GM21786 (cell line): ENCODE measurements at regions not wholly inside any gene's neighbourhood (a gene's known extent, or its start where the extent isn't known, plus 50 kb on each side); places are given as distances from the start of the nearest gene placed in this dataset.
"Not testable (repeated sequence)": the region's sequence is repeated elsewhere in the genome, so short reads cannot be mapped to it uniquely, and the experiment has no call there.

ENCODE experiments used
- ATAC-seq: cut with Tn5 transposase; IDR thresholded peaks from one replicate; pipeline ENCODE4 v1.9.1; 2021; ENCODE audit not compliant: unreplicated experiment

DNA sequence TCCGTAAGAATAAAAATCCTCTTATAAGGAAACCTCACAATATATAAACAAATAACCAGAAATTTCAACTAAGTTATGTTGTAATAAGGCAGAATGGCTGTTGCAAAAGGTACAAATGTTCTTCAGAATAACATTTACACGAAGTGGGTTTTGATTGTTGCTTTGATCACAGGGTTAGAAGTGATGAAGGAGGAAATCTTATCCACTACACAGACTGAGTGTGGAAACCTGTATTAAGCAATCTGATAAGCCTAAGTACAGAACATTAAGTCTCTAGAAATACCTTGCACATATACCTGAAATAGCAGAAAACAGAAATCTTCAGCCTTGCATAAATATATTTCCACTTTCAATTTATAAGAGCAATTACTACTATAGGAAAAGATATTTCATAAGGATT is 251.9 kb downstream of the ETV1 start:
- no peak for ATAC-seq

- ATAC-seq: no peak
These were observed 247.3 kb downstream of the ETV1 start for GRCh38 chr7:13742126-13742525.

DNA sequence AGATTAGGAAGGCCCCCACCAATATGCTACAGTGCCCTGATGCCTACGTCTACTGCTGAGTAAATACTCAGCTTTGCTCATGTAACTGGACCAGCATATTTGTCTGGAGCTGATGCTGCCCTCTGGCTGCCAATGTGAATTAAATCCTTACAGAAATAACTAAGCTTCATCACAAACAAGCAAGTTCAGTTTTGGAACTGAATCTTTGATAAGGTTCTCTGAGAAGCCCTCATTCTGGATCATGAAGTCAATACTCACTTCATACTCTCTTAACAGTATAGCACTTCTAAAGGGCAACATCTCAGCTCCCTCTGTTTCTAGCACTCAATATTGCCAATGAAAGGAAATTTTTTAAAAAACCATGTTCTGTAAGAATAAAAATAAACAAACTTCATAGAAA is 246.7 kb downstream of the ETV1 start:
- ATAC-seq: no peak

DNA sequence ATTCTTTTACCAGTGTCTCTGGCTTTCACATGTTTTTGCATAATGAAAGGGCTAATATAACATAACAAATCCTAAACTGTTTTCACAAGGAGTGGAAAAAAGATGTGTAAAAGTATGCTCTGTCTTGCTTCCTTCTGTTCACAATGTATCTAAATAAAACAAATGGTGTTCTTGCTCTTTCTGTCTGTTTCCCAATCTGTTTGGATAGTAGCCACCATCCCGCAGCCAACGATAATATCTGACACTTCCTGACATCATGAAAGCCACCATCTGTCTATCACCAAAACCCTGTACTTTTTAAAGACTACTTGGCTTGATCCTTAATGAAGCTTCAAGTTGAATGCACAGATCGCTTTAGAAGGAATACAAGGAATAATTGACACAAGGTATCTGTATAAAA is 246.2 kb downstream of the ETV1 start:
- ATAC-seq: no peak

GRCh38 chr7:13745530-13745929 is 243.9 kb downstream of the ETV1 start:
- ATAC-seq: no peak

DNA sequence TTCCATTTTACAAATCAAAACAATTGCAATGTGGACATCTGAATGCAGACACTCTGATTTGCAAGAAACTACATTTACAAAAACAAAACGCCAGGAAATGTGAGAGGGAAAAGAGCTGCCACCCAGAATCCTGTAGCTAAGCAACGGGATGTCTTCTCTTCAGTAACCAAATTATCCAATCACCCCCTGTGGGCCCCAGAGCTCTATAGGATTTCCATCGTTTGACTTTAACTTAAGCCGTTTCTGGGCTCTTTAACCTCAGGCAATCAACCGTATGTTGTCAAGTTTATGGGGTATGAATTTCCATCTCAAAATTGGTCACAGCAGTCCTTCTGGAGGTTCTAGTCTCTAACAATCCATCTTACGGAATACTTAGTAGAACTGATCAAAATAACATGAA is 240.5 kb downstream of the ETV1 start:
- ATAC-seq: no peak

DNA sequence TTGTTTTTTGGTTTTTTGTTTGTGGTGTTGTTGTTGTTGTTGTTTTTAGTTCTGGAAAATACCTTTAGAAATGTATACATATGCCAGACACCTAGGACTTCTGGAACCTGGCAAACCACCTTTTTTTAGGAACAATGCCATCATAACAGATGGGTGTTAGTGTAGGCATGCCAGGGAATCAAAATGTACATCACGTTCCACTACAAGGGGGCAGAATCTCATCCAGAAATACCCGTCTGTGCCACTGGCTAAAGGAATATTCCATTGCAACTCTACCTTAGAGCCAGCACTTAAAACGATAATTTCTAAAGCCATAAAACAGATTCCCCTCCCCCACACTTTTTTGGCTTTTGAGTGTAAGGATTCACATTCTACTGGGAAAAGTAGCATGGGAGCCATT is 239.8 kb downstream of the ETV1 start:
- ATAC-seq: no peak

GRCh38 chr7:13751766-13752165 is 237.7 kb downstream of the ETV1 start:
- ATAC-seq: no peak

DNA sequence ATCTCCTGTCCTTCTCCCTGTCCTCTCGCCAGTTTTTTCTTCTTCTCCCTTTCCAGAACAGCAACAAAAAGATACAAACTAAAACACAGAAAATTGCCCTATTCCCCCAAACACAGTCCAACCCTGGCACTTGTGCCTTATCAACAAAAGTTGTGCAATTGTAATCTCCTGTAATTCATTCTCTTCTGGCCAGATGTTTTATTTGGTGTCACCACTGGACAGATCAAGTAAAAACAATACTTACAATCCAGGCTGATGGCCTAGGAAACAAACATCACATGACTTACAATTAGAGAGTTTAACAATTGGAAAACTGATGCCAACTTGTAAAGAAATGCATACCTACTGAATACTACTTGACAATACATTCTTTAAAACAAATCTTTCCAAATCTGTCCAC is 231.6 kb downstream of the ETV1 start:
- no peak for ATAC-seq

DNA sequence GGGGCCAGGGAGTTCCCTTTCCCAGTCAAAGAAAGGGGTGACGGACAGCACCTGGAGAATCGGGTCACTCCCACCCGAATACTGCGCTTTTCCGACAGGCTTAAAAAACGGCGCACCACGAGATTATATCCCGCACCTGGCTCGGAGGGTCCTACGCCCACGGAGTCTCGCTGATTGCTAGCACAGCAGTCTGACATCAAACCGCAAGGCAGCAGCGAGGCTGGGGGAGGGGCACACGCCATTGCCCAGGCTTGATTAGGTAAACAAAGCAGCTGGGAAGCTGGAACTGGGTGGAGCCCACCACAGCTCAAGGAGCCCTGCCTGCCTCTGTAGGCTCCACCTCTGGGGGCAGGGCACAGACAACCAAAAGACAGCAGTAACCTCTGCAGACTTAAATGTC is 223.6 kb downstream of the ETV1 start:
- not testable (repeated sequence) for ATAC-seq

- ATAC-seq: no peak
These were observed 219.2 kb downstream of the ETV1 start for GRCh38 chr7:13770305-13770704.

DNA sequence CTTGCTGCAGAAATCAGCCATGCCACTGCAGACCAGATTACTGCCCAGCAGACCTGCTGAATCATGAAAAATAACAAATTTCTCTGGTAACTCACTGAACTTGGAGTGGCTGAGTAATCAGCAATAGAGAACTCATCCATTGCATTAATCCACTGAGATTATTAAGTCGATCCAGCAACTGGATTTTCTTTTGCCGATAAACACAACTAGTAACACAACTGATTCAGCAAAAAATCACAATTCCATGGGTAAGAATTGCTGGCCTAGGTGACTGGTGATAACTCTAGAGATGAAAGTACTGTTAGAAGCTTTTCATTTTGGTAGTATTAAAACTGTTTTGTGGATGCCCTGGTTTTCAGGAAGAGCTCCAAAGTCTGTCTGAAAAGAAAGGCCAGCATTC is 214.5 kb downstream of the ETV1 start:
- no peak for ATAC-seq

GRCh38 chr7:13777242-13777641 is 212.2 kb downstream of the ETV1 start:
- ATAC-seq: no peak

GRCh38 chr7:13778967-13779366 is 210.5 kb downstream of the ETV1 start:
- ATAC-seq: no peak

- ATAC-seq: no peak
These were observed 198.9 kb downstream of the ETV1 start for GRCh38 chr7:13790611-13791010.

- ATAC-seq: no peak
These were observed 197.3 kb downstream of the ETV1 start for GRCh38 chr7:13792208-13792607.

DNA sequence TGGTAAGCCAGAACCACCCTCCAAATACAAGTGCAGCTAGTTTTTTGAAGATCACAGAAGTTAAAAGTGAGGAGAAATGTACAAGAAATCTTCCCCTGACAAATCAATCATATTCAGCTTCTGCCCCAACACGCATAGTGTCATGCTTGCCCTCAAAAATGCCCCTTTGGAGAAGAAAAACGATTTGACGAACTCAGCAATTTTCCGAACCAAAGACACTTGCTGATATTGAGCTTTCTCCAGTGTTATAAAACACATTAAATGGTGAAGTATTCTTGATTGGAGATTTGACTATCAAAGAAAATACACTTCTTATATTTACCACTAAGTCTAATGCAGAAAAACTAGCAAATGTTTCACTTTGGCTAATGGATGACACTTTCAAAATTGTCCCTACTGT is 195.5 kb downstream of the ETV1 start:
- no peak for ATAC-seq

DNA sequence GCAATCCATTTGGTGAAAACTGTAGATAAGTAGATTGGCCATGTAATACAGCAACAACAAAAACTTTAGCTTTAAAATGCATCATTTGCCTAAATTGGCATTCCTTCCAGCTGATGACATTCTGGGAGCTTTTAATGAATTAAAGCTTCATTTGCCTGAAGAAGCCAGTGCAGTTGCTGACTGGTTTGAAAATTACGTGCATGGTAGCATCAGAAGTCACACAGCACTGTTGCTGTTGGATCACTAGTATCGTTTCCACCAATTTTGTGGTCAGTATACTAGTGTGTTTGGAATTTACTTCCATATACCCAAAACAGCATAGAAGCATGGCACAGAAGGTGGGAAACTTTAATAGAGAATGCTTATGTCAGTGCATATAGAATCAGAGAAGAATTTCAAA is 194.9 kb downstream of the ETV1 start:
- ATAC-seq: no peak

DNA sequence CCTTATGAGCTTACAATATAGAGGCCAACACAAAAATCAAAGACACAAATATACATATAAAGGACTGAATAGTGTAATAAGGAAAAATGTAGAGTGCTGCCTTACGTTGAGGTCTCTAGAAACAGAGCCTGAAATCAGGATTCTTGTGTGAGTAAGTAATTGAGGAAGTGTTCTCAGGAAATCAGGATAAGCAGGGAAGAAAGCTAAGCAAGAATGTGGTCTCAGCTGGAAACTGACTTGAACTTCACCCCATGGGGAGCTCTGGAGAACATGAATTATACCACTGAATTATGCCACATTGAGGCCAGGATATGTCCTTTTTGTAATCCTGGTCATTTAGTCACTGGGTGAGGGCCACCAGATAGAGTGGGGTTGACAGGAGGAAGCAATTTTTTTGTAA is 191.9 kb downstream of the ETV1 start:
- ATAC-seq: no peak

GRCh38 chr7:13800694-13801448 is 188.6 kb downstream of the ETV1 start:
- no peak for ATAC-seq

DNA sequence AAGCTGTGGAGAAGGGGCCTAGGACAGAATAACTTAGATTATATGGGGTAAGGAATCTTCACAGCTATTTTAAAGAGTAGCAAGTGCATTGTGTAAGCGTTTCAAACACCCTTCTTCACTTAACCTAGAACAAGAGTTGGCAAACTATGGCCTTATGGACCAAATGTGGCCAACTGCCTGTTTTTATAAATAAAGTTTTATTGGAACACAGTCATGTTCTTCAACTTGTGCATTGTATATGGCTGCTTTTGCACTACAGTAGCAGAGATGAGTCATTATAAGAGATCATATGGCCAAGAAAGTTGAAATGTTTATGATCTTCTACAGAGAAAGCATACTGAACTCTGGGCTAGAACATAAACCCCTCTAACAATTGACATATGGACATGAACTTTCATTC is 187.8 kb downstream of the ETV1 start:
- ATAC-seq: no peak

GRCh38 chr7:13802651-13803050 is 186.8 kb downstream of the ETV1 start:
- ATAC-seq: no peak

GRCh38 chr7:13803134-13803533 is 186.3 kb downstream of the ETV1 start:
- ATAC-seq: no peak
